IMR-90 (cell line): ENCODE measurements at regions not wholly inside any gene's neighbourhood (a gene's known extent, or its start where the extent isn't known, plus 50 kb on each side); places are given as distances from the start of the nearest gene placed in this dataset.

Experiments
- ATAC-seq: fragments of 200-7000 bp; cut with Tn5 transposase; 2 replicates; pipeline ENCODE4 v1.9.1; 2020; ENCODE audit warnings: low read depth, mild to moderate bottlenecking, moderate library complexity
- BruUV-seq: library from RNA; stranded (reverse); fragments of 400-500 nt; replicated peaks from 2 replicates; lab custom pipeline; 2021; lab: Mats Ljungman, UMichigan
- CTCF ChIA-PET: fragments of 300-600 bp; formaldehyde crosslinking; extraction: SDS; loops from one replicate; lab custom pipeline; 2021; ENCODE audit warnings: antibody characterized with exemption; lab: Yijun Ruan, JAX
- POLR2A ChIA-PET: fragments of 300-600 bp; sonication (Branson Sonifier 250); formaldehyde crosslinking; loops from one replicate; lab custom pipeline; 2022; ENCODE audit warnings: antibody characterized with exemption; ENCODE audit not compliant: unreplicated experiment; lab: Charles Lee
- DNase-seq: peaks from one replicate; pipeline ENCODE4 v3.0.0; 2013
- H2AFZ ChIP-seq: replicated peaks from 2 replicates; pipeline ENCODE3; 2013; ENCODE audit warnings: low read length, mild to moderate bottlenecking; ENCODE audit not compliant: poor library complexity
- H2AK5ac ChIP-seq: 2 replicates; pipeline ENCODE4 v1.6.1; 2013; ENCODE audit warnings: low read depth, low read length, inconsistent platforms
- H2AK9ac ChIP-seq: replicated peaks from 2 replicates; pipeline ENCODE3; 2013; ENCODE audit warnings: mild to moderate bottlenecking, low read depth, low read length, moderate library complexity; ENCODE audit not compliant: poor library complexity
- H2BK120ac ChIP-seq: 2 replicates; pipeline ENCODE4 v1.6.1; 2013; ENCODE audit warnings: low read depth, low read length, inconsistent platforms
- H2BK15ac ChIP-seq: 3 replicates; pipeline ENCODE4 v1.6.1; 2013; ENCODE audit warnings: low read depth, low read length, inconsistent platforms
- H2BK20ac ChIP-seq: 2 replicates; pipeline ENCODE4 v1.6.1; 2013; ENCODE audit warnings: low read depth, mild to moderate bottlenecking, inconsistent platforms, low read length, moderate library complexity
- H2BK5ac ChIP-seq: 2 replicates; pipeline ENCODE4 v1.6.1; 2013; ENCODE audit warnings: mild to moderate bottlenecking, low read depth, low read length, inconsistent platforms; ENCODE audit not compliant: poor library complexity, severe bottlenecking
- H3K14ac ChIP-seq: replicated peaks from 2 replicates; pipeline ENCODE4 v1.6.1; 2013; ENCODE audit warnings: low read depth, low read length, inconsistent platforms
- H3K18ac ChIP-seq: 2 replicates; pipeline ENCODE4 v1.6.1; 2013; ENCODE audit warnings: low read depth, low read length, control low read depth
- H3K23ac ChIP-seq: 2 replicates; pipeline ENCODE4 v1.6.1; 2013; ENCODE audit warnings: low read depth, low read length, inconsistent platforms
- H3K27ac ChIP-seq: 2 replicates; pipeline ENCODE4 v1.5.1; 2013; ENCODE audit warnings: mild to moderate bottlenecking, control low read depth, low read length; ENCODE audit not compliant: insufficient read depth
- H3K27me3 ChIP-seq: 2 replicates; pipeline ENCODE4 v1.6.1; 2013; ENCODE audit warnings: low read length; ENCODE audit not compliant: control insufficient read depth, insufficient read depth
- H3K36me3 ChIP-seq: 2 replicates; pipeline ENCODE4 v1.6.1; 2013; ENCODE audit warnings: low read length, mixed read lengths; ENCODE audit not compliant: control insufficient read depth, insufficient read depth
- H3K4ac ChIP-seq: 2 replicates; pipeline ENCODE4 v1.6.1; 2013; ENCODE audit warnings: low read depth, low read length, inconsistent platforms
- H3K4me1 ChIP-seq: 2 replicates; pipeline ENCODE4 v1.6.1; 2013; ENCODE audit warnings: low read length, mixed read lengths; ENCODE audit not compliant: control insufficient read depth, insufficient read depth
- H3K4me2 ChIP-seq: 2 replicates; pipeline ENCODE4 v1.6.1; 2013; ENCODE audit warnings: low read depth, mild to moderate bottlenecking, control low read depth, low read length, moderate library complexity
- H3K4me3 ChIP-seq: 2 replicates; pipeline ENCODE4 v1.5.1; 2013; ENCODE audit warnings: low read depth, mild to moderate bottlenecking, control low read depth, low read length, moderate library complexity; ENCODE audit not compliant: insufficient read depth
- H3K56ac ChIP-seq: 2 replicates; pipeline ENCODE4 v1.6.1; 2013; ENCODE audit warnings: low read length, inconsistent platforms; ENCODE audit not compliant: insufficient read depth; ENCODE audit errors: extremely low read depth
- H3K79me1 ChIP-seq, 2 experiments: 2 replicates each; pipeline ENCODE4 v1.6.1; 2013; ENCODE audit warnings: low read length in 2 of 2, inconsistent platforms in 1 of 2, low read depth in 1 of 2
- H3K9ac ChIP-seq: 2 replicates; pipeline ENCODE4 v1.6.1; 2013; ENCODE audit warnings: low read depth, low read length, control low read depth
- H3K9me1 ChIP-seq: 2 replicates; pipeline ENCODE4 v1.6.1; 2013; ENCODE audit warnings: low read length, inconsistent platforms; ENCODE audit not compliant: insufficient read depth
- H3K9me3 ChIP-seq: 2 replicates; pipeline ENCODE4 v1.6.1; 2013; ENCODE audit warnings: low read length; ENCODE audit not compliant: control insufficient read depth, insufficient read depth
- H4K20me1 ChIP-seq: 2 replicates; pipeline ENCODE4 v1.6.1; 2013; ENCODE audit warnings: low read length, inconsistent platforms; ENCODE audit not compliant: insufficient read depth
- H4K5ac ChIP-seq: 2 replicates; pipeline ENCODE4 v1.6.1; 2013; ENCODE audit warnings: mild to moderate bottlenecking, low read depth, low read length, control low read depth
- H4K8ac ChIP-seq, 2 experiments: 2 replicates each; pipeline ENCODE4 v1.6.1; 2013; ENCODE audit warnings: low read depth in 2 of 2, low read length in 2 of 2, control low read depth in 1 of 2, inconsistent platforms in 1 of 2
- H4K91ac ChIP-seq: 2 replicates; pipeline ENCODE4 v1.6.1; 2013; ENCODE audit warnings: low read depth, low read length, inconsistent platforms; ENCODE audit not compliant: insufficient read depth
- BHLHE40 ChIP-seq: fragments of 150-350 bp; IDR thresholded peaks from 2 replicates; pipeline ENCODE4 v1.6.1; 2016; ENCODE audit warnings: mild to moderate bottlenecking, low read depth, low read length
- CEBPB ChIP-seq: IDR thresholded peaks from 2 replicates; pipeline ENCODE4 v1.6.1; 2012; ENCODE audit warnings: low read depth, low read length, improper control_type of control experiment
- CHD1 ChIP-seq: IDR thresholded peaks from 2 replicates; pipeline ENCODE4 v1.6.1; 2012; ENCODE audit warnings: low read depth, low read length, improper control_type of control experiment
- FOS ChIP-seq: fragments of 150-350 bp; IDR thresholded peaks from 2 replicates; pipeline ENCODE4 v1.6.1; 2016; ENCODE audit warnings: low read depth, low read length
- MAFK ChIP-seq: IDR thresholded peaks from 2 replicates; pipeline ENCODE4 v1.6.1; 2012; ENCODE audit warnings: low read depth, low read length, improper control_type of control experiment
- MXI1 ChIP-seq: IDR thresholded peaks from 2 replicates; pipeline ENCODE4 v1.6.1; 2012; ENCODE audit warnings: low read depth, mild to moderate bottlenecking, low read length, moderate library complexity, borderline replicate concordance
- NFE2L2 ChIP-seq: fragments of 150-350 bp; IDR thresholded peaks from 2 replicates; pipeline ENCODE4 v1.6.1; 2016; ENCODE audit warnings: low read depth, mild to moderate bottlenecking, low read length
- POLR2A ChIP-seq: IDR thresholded peaks from 2 replicates; pipeline ENCODE4 v1.6.1; 2012; ENCODE audit warnings: mild to moderate bottlenecking, low read depth, low read length
- RAD21 ChIP-seq: IDR thresholded peaks from 2 replicates; pipeline ENCODE4 v1.6.1; 2012; ENCODE audit warnings: low read length, improper control_type of control experiment
- RFX5 ChIP-seq: IDR thresholded peaks from 2 replicates; pipeline ENCODE4 v1.8.0; 2012; ENCODE audit warnings: low read depth, mild to moderate bottlenecking, low read length, moderate library complexity
- SMC3 ChIP-seq: fragments of 150-350 bp; IDR thresholded peaks from 2 replicates; pipeline ENCODE4 v1.6.1; 2016; ENCODE audit warnings: low read depth, mild to moderate bottlenecking, antibody characterized with exemption, low read length, moderate library complexity
- WGBS, 2 experiments: methylation state at CpG; one replicate each; pipeline versions ENCODE4 v1.1.5 to v1.1.7; 2013; ENCODE audit warnings: missing lambda C conversion rate in 2 of 2; ENCODE audit not compliant: insufficient read length in 1 of 2; ENCODE audit errors: extremely low coverage in 2 of 2; 5-methylcytosine and 5-hydroxymethylcytosine counted together
- dilution Hi-C: fragments of 300-500 bp; cut with HindIII; formaldehyde crosslinking; loops from one replicate; pipeline ENCODE4 v1.14.3; 2018; ENCODE audit warnings: low sequenced_read_pairs; ENCODE audit not compliant: unreplicated experiment
- in situ Hi-C: fragments of 300-500 bp; cut with MboI; formaldehyde crosslinking; loops from 3 replicates; pipeline ENCODE4 v1.14.3; 2019; ENCODE audit warnings: low sequenced_read_pairs, inconsistent platforms, mixed read lengths
- intact Hi-C: fragments of 100-400 bp; cut with micrococcal nuclease; formaldehyde crosslinking; loops from 2 replicates; pipeline ENCODE4 v1.10.0; 2022
- TF ChIP-seq, protein P1 (sequence below): conservative IDR thresholded peaks from 2 replicates; pipeline ENCODE4 v1.5.1; 2012; ENCODE audit warnings: mild to moderate bottlenecking, low read depth, low read length, improper control_type of control experiment
- TF ChIP-seq, protein P2 (sequence below): fragments of 150-350 bp; IDR thresholded peaks from 2 replicates; pipeline ENCODE4 v1.6.1; 2016; ENCODE audit warnings: low read depth, mild to moderate bottlenecking, low read length, moderate library complexity, borderline replicate concordance
- TF ChIP-seq, protein P3 (sequence below): fragments of 150-350 bp; IDR thresholded peaks from 2 replicates; pipeline ENCODE4 v1.6.1; 2017; ENCODE audit warnings: mild to moderate bottlenecking, antibody characterized with exemption, low read length, low read depth

DNA sequence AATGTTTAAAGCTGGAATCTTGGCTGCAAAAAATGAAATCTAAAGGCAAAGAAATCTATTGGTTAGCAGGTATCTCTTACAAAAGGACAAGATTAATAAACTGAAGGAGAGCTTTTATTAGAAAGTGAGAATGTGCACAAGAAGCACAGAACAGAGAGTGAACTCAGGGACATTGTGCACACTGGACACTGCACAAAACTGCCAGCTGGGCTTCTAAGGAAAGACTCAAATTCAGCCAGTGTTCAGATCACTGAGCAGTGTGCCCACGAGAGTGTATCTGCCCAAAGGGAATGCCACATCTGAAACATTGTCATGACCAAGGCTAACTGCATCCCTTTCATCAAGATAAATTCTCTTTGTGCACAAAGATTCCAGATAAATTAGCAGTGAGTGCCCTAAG is 129.7 kb upstream of the KCNH7 start:
- intact Hi-C loops: no loop called here
- Histone ChIP-seq H4K91ac (no peak overlapping the region), H3K56ac (no peak overlapping the region), H3K4ac (no peak overlapping the region), H2BK20ac (no peak overlapping the region), H3K4me1 (no peaks in the 10 kb centered on the region), H2AFZ (no peak overlapping the region), H3K9ac (no peak overlapping the region), H4K20me1 (no peaks in the 10 kb centered on the region), H3K27ac (no peak overlapping the region), H2BK120ac (no peak overlapping the region), H2AK9ac (no peak overlapping the region), H3K4me2 (no peak overlapping the region), H3K18ac (no peak overlapping the region), H3K4me3 (no peak overlapping the region), H3K14ac (no peak overlapping the region), H4K8ac (no peak overlapping the region), H2BK15ac (no peak overlapping the region), H3K23ac (no peak overlapping the region), H3K9me1 (no peaks in the 10 kb centered on the region), H3K9me3 (peaks cover 5% of the 10 kb centered on the region), H3K27me3 (no peaks in the 10 kb centered on the region), H2BK5ac (no peak overlapping the region), H4K5ac (no peak overlapping the region), H2AK5ac (no peak overlapping the region), H3K36me3 (no peaks in the 10 kb centered on the region), H3K79me1 (no peaks in the 10 kb centered on the region)
- ATAC-seq: no peak
- no peak for DNase-seq
- TF ChIP-seq BHLHE40 (no peak), POLR2A (no peak), SMC3 (no peak), FOS (no peak), NFE2L2 (no peak), MXI1 (no peak), RAD21 (no peak), CHD1 (no peak), CEBPB (no peak), RFX5 (no peak), MAFK (no peak)
- TF ChIP-seq, protein P1, sequence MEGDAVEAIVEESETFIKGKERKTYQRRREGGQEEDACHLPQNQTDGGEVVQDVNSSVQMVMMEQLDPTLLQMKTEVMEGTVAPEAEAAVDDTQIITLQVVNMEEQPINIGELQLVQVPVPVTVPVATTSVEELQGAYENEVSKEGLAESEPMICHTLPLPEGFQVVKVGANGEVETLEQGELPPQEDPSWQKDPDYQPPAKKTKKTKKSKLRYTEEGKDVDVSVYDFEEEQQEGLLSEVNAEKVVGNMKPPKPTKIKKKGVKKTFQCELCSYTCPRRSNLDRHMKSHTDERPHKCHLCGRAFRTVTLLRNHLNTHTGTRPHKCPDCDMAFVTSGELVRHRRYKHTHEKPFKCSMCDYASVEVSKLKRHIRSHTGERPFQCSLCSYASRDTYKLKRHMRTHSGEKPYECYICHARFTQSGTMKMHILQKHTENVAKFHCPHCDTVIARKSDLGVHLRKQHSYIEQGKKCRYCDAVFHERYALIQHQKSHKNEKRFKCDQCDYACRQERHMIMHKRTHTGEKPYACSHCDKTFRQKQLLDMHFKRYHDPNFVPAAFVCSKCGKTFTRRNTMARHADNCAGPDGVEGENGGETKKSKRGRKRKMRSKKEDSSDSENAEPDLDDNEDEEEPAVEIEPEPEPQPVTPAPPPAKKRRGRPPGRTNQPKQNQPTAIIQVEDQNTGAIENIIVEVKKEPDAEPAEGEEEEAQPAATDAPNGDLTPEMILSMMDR: no peak
- TF ChIP-seq, protein P2, sequence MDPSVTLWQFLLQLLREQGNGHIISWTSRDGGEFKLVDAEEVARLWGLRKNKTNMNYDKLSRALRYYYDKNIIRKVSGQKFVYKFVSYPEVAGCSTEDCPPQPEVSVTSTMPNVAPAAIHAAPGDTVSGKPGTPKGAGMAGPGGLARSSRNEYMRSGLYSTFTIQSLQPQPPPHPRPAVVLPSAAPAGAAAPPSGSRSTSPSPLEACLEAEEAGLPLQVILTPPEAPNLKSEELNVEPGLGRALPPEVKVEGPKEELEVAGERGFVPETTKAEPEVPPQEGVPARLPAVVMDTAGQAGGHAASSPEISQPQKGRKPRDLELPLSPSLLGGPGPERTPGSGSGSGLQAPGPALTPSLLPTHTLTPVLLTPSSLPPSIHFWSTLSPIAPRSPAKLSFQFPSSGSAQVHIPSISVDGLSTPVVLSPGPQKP: no peak
- TF ChIP-seq, protein P3, sequence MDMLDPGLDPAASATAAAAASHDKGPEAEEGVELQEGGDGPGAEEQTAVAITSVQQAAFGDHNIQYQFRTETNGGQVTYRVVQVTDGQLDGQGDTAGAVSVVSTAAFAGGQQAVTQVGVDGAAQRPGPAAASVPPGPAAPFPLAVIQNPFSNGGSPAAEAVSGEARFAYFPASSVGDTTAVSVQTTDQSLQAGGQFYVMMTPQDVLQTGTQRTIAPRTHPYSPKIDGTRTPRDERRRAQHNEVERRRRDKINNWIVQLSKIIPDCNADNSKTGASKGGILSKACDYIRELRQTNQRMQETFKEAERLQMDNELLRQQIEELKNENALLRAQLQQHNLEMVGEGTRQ: no peak
- dilution Hi-C loops: no loop called here
- in situ Hi-C loops: no loop called here
- BruUV-seq: no TSS peak
- POLR2A ChIA-PET: no interaction called here
- CTCF ChIA-PET: no interaction called here
- no CpG with 5 or more reads among the region's 1 CpG for WGBS, 2 experiments
